ENCODE measurements at regions not wholly inside any gene's neighbourhood (a gene's known extent, or its start where the extent isn't known, plus 50 kb on each side); places are given as distances from the start of the nearest gene placed in this dataset.

DNA sequence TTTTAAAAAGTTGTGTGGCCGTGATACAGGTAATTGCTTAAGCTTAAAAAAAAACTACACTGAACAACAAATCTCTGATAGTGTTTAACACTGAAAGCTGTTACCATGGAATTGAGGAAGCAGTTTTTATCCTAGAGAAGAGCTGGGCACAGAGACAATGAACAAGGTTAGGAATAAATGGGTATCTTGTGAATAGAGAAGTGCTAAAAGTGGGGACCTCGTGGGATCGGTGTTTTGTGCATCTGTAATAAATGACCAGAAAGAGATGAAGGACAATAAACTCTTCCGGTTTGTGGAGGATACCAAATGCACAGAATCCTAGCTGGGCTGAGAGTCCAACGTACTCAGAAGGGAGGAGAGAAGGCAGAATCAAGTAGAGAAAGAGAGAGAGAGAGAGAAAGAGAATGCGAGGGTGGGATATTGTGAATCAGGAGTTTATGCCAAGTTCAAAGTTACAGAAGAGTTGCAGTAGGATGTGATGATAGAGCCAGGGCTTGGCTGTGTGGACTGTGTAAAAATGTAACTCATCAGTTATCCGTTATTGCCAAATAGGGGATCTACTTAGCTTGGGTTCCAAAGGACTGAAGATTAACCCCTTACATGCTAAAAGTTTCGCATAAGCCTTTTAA is 148.9 kb downstream of the IL20RB start:
- Histone ChIP-seq H3K79me2 (ENCODE audit: insufficient read depth, low read length) (no peaks in the 10 kb centered on the region), H3K4me1 (ENCODE audit: insufficient read depth, low read length, poor library complexity, severe bottlenecking) (no peaks in the 10 kb centered on the region), H3K9ac (ENCODE audit: low read depth, low read length, poor library complexity, severe bottlenecking) (no peak overlapping the region), H3F3A (ENCODE audit: low read depth) (no peaks in the 10 kb centered on the region), H3K36me3 (ENCODE audit: insufficient read depth, low read length) (no peaks in the 10 kb centered on the region), H3K27me3 (ENCODE audit: insufficient read depth, low read length, poor library complexity, severe bottlenecking) (no peaks in the 10 kb centered on the region), H2AFZ (ENCODE audit: low read length) (no peak overlapping the region), H4K20me1 (ENCODE audit: insufficient read depth, low read length, poor library complexity, severe bottlenecking) (no peaks in the 10 kb centered on the region), H3K4me3 (ENCODE audit: low read length, poor library complexity, severe bottlenecking) (no peak overlapping the region), H3K4me2 (ENCODE audit: low read depth, low read length, poor library complexity, severe bottlenecking) (no peak overlapping the region), H3K9me3 (ENCODE audit: insufficient read depth, low read depth, low read length) (no peaks in the 10 kb centered on the region), H3K9me2 (replicated peaks; ENCODE audit: low read depth, low read length) (no peaks in the 10 kb centered on the region)
- no peak for TF ChIP-seq EZH2phosphoT487 (IDR thresholded peaks at IDR 0.05; ENCODE audit: borderline replicate concordance)
- TF ChIP-seq, protein P1, sequence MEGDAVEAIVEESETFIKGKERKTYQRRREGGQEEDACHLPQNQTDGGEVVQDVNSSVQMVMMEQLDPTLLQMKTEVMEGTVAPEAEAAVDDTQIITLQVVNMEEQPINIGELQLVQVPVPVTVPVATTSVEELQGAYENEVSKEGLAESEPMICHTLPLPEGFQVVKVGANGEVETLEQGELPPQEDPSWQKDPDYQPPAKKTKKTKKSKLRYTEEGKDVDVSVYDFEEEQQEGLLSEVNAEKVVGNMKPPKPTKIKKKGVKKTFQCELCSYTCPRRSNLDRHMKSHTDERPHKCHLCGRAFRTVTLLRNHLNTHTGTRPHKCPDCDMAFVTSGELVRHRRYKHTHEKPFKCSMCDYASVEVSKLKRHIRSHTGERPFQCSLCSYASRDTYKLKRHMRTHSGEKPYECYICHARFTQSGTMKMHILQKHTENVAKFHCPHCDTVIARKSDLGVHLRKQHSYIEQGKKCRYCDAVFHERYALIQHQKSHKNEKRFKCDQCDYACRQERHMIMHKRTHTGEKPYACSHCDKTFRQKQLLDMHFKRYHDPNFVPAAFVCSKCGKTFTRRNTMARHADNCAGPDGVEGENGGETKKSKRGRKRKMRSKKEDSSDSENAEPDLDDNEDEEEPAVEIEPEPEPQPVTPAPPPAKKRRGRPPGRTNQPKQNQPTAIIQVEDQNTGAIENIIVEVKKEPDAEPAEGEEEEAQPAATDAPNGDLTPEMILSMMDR (conservative IDR thresholded peaks at IDR 0.05; ENCODE audit: low read length) = no peak

- H3K27me3 ChIP-seq (ENCODE audit: insufficient read depth, low read length, poor library complexity, severe bottlenecking) = no peaks in the 10 kb centered on the region
- H4K20me1 ChIP-seq (ENCODE audit: insufficient read depth, low read length, poor library complexity, severe bottlenecking) = no peaks in the 10 kb centered on the region
- no peaks in the 10 kb centered on the region for H3K9me2 ChIP-seq (replicated peaks; ENCODE audit: low read depth, low read length)
- no peak for TF ChIP-seq EZH2phosphoT487 (IDR thresholded peaks at IDR 0.05; ENCODE audit: borderline replicate concordance)
- TF ChIP-seq, protein P1 (conservative IDR thresholded peaks at IDR 0.05; ENCODE audit: low read length) = no peak
- no peak overlapping the region for H3K4me3 ChIP-seq (ENCODE audit: low read length, poor library complexity, severe bottlenecking)
- H3K4me1 ChIP-seq (ENCODE audit: insufficient read depth, low read length, poor library complexity, severe bottlenecking) = no peaks in the 10 kb centered on the region
- H3F3A ChIP-seq (ENCODE audit: low read depth) = no peaks in the 10 kb centered on the region
- no peak overlapping the region for H2AFZ ChIP-seq (ENCODE audit: low read length)
- no peaks in the 10 kb centered on the region for H3K9me3 ChIP-seq (ENCODE audit: insufficient read depth, low read depth, low read length)
- H3K9ac ChIP-seq (ENCODE audit: low read depth, low read length, poor library complexity, severe bottlenecking) = no peak overlapping the region
- no peaks in the 10 kb centered on the region for H3K79me2 ChIP-seq (ENCODE audit: insufficient read depth, low read length)
- no peak overlapping the region for H3K4me2 ChIP-seq (ENCODE audit: low read depth, low read length, poor library complexity, severe bottlenecking)
- H3K36me3 ChIP-seq (ENCODE audit: insufficient read depth, low read length) = no peaks in the 10 kb centered on the region
Measured at GRCh38 chr3:137108699-137109440, 151.1 kb downstream of the IL20RB start.

GRCh38 chr3:137110392-137110996 is 152.7 kb downstream of the IL20RB start:
- TF ChIP-seq EZH2phosphoT487 (IDR thresholded peaks at IDR 0.05; ENCODE audit: borderline replicate concordance) = no peak
- TF ChIP-seq, protein P1 (conservative IDR thresholded peaks at IDR 0.05; ENCODE audit: low read length) = peak; percentile 71
- H3K9me3 ChIP-seq (ENCODE audit: insufficient read depth, low read depth, low read length) = no peaks in the 10 kb centered on the region

More at GRCh38 chr3:137110392-137110996, 152.7 kb downstream of the IL20RB start:
- Histone ChIP-seq H3K4me3 (ENCODE audit: low read length, poor library complexity, severe bottlenecking) (no peak overlapping the region), H3K9ac (ENCODE audit: low read depth, low read length, poor library complexity, severe bottlenecking) (no peak overlapping the region), H4K20me1 (ENCODE audit: insufficient read depth, low read length, poor library complexity, severe bottlenecking) (no peaks in the 10 kb centered on the region), H3K9me2 (replicated peaks; ENCODE audit: low read depth, low read length) (no peaks in the 10 kb centered on the region), H3K79me2 (ENCODE audit: insufficient read depth, low read length) (no peaks in the 10 kb centered on the region), H3K27me3 (ENCODE audit: insufficient read depth, low read length, poor library complexity, severe bottlenecking) (no peaks in the 10 kb centered on the region), H3F3A (ENCODE audit: low read depth) (no peaks in the 10 kb centered on the region), H3K4me2 (ENCODE audit: low read depth, low read length, poor library complexity, severe bottlenecking) (no peak overlapping the region), H2AFZ (ENCODE audit: low read length) (no peak overlapping the region), H3K4me1 (ENCODE audit: insufficient read depth, low read length, poor library complexity, severe bottlenecking) (no peaks in the 10 kb centered on the region), H3K36me3 (ENCODE audit: insufficient read depth, low read length) (no peaks in the 10 kb centered on the region)
